Osteocyte (in vitro differentiated cells): ENCODE measurements at regions not wholly inside any gene's neighbourhood (a gene's known extent, or its start where the extent isn't known, plus 50 kb on each side); places are given as distances from the start of the nearest gene placed in this dataset.

Experiments
- DNase-seq: peaks from one replicate; pipeline ENCODE4 v3.0.0; 2021; ENCODE audit warnings: mixed read lengths; ENCODE audit not compliant: unreplicated experiment; ENCODE audit errors: extremely low spot score
- H3K27ac Mint-ChIP-seq: one replicate; pipeline ENCODE4 v1.8.0; 2021; ENCODE audit warnings: mild to moderate bottlenecking, mixed read lengths; ENCODE audit not compliant: unreplicated experiment
- H3K27me3 Mint-ChIP-seq: one replicate; pipeline ENCODE4 v1.8.0; 2021; ENCODE audit warnings: mixed read lengths; ENCODE audit not compliant: unreplicated experiment
- H3K36me3 Mint-ChIP-seq: one replicate; pipeline ENCODE4 v1.8.0; 2021; ENCODE audit warnings: mixed read lengths; ENCODE audit not compliant: unreplicated experiment
- H3K4me1 Mint-ChIP-seq: one replicate; pipeline ENCODE4 v1.8.0; 2021; ENCODE audit warnings: mixed read lengths; ENCODE audit not compliant: unreplicated experiment
- H3K4me3 Mint-ChIP-seq: one replicate; pipeline ENCODE4 v1.8.0; 2021; ENCODE audit warnings: mild to moderate bottlenecking, moderate library complexity, mixed read lengths; ENCODE audit not compliant: unreplicated experiment
- H3K9me3 Mint-ChIP-seq: one replicate; pipeline ENCODE4 v1.8.0; 2021; ENCODE audit warnings: mixed read lengths; ENCODE audit not compliant: unreplicated experiment
- CTCF ChIP-seq: fragments of 200-600 bp; sonication (generic); IDR thresholded peaks from 2 replicates; pipeline ENCODE4 v1.5.0; 2021; ENCODE audit warnings: antibody characterized with exemption, mild to moderate bottlenecking, moderate library complexity

- DNase-seq = no peak
- Mint-ChIP-seq H3K4me3 (no peak overlapping the region), H3K27ac (no peak overlapping the region), H3K27me3 (no peaks in the 10 kb centered on the region), H3K36me3 (no peaks in the 10 kb centered on the region), H3K9me3 (peaks cover 4% of the 10 kb centered on the region), H3K4me1 (no peaks in the 10 kb centered on the region)
- TF ChIP-seq CTCF = no peak
Measured at GRCh38 chr2:129678751-129679150, 300.7 kb upstream of the RAB6C start.

GRCh38 chr2:129681788-129682187 is 297.7 kb upstream of the RAB6C start:
- no peak for DNase-seq
- Mint-ChIP-seq H3K27ac (no peak overlapping the region), H3K9me3 (no peaks in the 10 kb centered on the region), H3K4me3 (no peak overlapping the region), H3K27me3 (no peaks in the 10 kb centered on the region), H3K4me1 (no peaks in the 10 kb centered on the region), H3K36me3 (no peaks in the 10 kb centered on the region)
- no peak for TF ChIP-seq CTCF

GRCh38 chr2:129689653-129690448 is 289.6 kb upstream of the RAB6C start:
- Mint-ChIP-seq H3K27ac (no peak overlapping the region), H3K9me3 (peaks cover 23% of the 10 kb centered on the region), H3K4me3 (no peak overlapping the region), H3K36me3 (no peaks in the 10 kb centered on the region), H3K27me3 (no peaks in the 10 kb centered on the region), H3K4me1 (no peaks in the 10 kb centered on the region)
- TF ChIP-seq CTCF = no peak
- no peak for DNase-seq

- H3K27me3 Mint-ChIP-seq = no peaks in the 10 kb centered on the region
- no peaks in the 10 kb centered on the region for H3K4me1 Mint-ChIP-seq
- H3K4me3 Mint-ChIP-seq = no peak overlapping the region
- no peaks in the 10 kb centered on the region for H3K36me3 Mint-ChIP-seq
- peaks cover 21% of the 10 kb centered on the region for H3K9me3 Mint-ChIP-seq
- H3K27ac Mint-ChIP-seq = no peak overlapping the region
- TF ChIP-seq CTCF = no peak
- DNase-seq = no peak
Measured at GRCh38 chr2:129695496-129695895, 284.0 kb upstream of the RAB6C start.

- no peak overlapping the region for H3K27ac Mint-ChIP-seq
- H3K4me1 Mint-ChIP-seq = no peaks in the 10 kb centered on the region
- H3K36me3 Mint-ChIP-seq = no peaks in the 10 kb centered on the region
- H3K27me3 Mint-ChIP-seq = no peaks in the 10 kb centered on the region
- DNase-seq = no peak
- no peak overlapping the region for H3K4me3 Mint-ChIP-seq
- peaks cover 18% of the 10 kb centered on the region for H3K9me3 Mint-ChIP-seq
- TF ChIP-seq CTCF = no peak
Measured at GRCh38 chr2:129698593-129698992, 280.9 kb upstream of the RAB6C start.
